Heart left ventricle (tissue), 13 donors: ENCODE measurements at regions not wholly inside any gene's neighbourhood (a gene's known extent, or its start where the extent isn't known, plus 50 kb on each side); places are given as distances from the start of the nearest gene placed in this dataset.
"Not testable (repeated sequence)": the region's sequence is repeated elsewhere in the genome, so short reads cannot be mapped to it uniquely, and the experiment has no call there.

Experiments used
- CTCF ChIP-seq, 12 donors: fragments of 200-600 bp; sonication (generic) in 4 of 12; IDR thresholded peaks; one replicate each; pipeline versions ENCODE4 v1.5.0 to v1.8.0; 2018 to 2022; ENCODE audit warnings: antibody characterized with exemption in 12 of 12, mild to moderate bottlenecking in 5 of 12
- POLR2A ChIP-seq, 2 donors: fragments of 450-650 bp; IDR thresholded peaks; one replicate each; pipeline ENCODE4 v1.6.1; 2017; ENCODE audit warnings: antibody characterized with exemption in 2 of 2, mild to moderate bottlenecking in 2 of 2, moderate library complexity in 2 of 2
- donor health status: ischemic (EF 13 %, LVEDD 7.1; RV severe dilation, severe dysfunction).
- donor health status: DM: no; HTN: yes; CAD: no.
- donor health status: DM: no; HTN: no; CAD: no.
- donor health status: ischemic (EF 25% LVEDD 6.9; RV normal size, moderate dysfunction).
- donor health status: ischemic (EF 25% LVEDD 5.7; RV mildly dilated, moderate dysfunction).
- donor health status: ischemic (EF 35%, LVEDD 5.7; RV mildly dilated, moderate dysfunction).
- donor health status: nonischemic (EF 11% LVEDD 7.7; RV severe dilation, severe dysfunction).
- donor health status: DM: yes; HTN: yes; CAD: no.
- donor health status: PGD.
- donor health status: ischemic (EF 29% LVEDD 5.4; RV normal size, mild dysfunction).
- donor health status: nonischemic (EF 23%, LVEDD 6.1; RV moderate dilation, normal function).

- TF ChIP-seq CTCF, POLR2A (IDR thresholded peaks at IDR 0.05): not testable (repeated sequence)
Observed at GRCh38 chr6:3672339-3672738, 79.2 kb downstream of the PXDC1 start.
